HepG2 (cell line): ENCODE measurements at regions not wholly inside any gene's neighbourhood (a gene's known extent, or its start where the extent isn't known, plus 50 kb on each side); places are given as distances from the start of the nearest gene placed in this dataset.

Experiments used
- ATAC-seq: fragments of 200-7000 bp; cut with Tn5 transposase; 3 replicates; pipeline ENCODE4 v1.9.1; 2020; ENCODE audit warnings: mild to moderate bottlenecking, moderate library complexity
- BruUV-seq: library from RNA; stranded (reverse); fragments of 400-500 nt; replicated peaks from 2 replicates; lab custom pipeline; 2021; lab: Mats Ljungman, UMichigan
- CTCF ChIA-PET: fragments of 300-600 bp; formaldehyde crosslinking; extraction: SDS; loops from one replicate; lab custom pipeline; 2021; ENCODE audit warnings: low total read pairs, inconsistent platforms, low intra/inter-chr PET ratio; lab: Yijun Ruan, JAX
- POLR2A ChIA-PET: fragments of 350-600 bp; sonication (Branson Sonifier 250); formaldehyde crosslinking; loops from one replicate; lab custom pipeline; 2020; ENCODE audit warnings: antibody characterized with exemption, inconsistent platforms; lab: Yijun Ruan, JAX
- DNase-seq: peaks from one replicate; pipeline ENCODE4 v3.0.0-alpha.2; 2015; ENCODE audit warnings: low spot score
- FAIRE-seq: peaks from 3 replicates; lab custom pipeline; 2011; peaks lifted over from hg19 to GRCh38; lab: Jason Lieb, UNC
- H2AFZ ChIP-seq: one replicate; pipeline ENCODE4 v1.6.1; 2011; ENCODE audit warnings: low read length, inconsistent platforms
- H3K27ac ChIP-seq: fragments of 300-600 bp; 3 replicates; pipeline ENCODE4 v1.8.0; 2011; ENCODE audit warnings: mixed run types, mild to moderate bottlenecking, mixed read lengths, low read length, inconsistent platforms; ENCODE audit not compliant: insufficient read depth; ENCODE audit errors: extremely low read length
- H3K27me3 ChIP-seq, 2 experiments: fragments of 200-600 bp in 1 of 2; 2 replicates in 1 of 2; 3 replicates in 1 of 2; pipeline versions ENCODE4 v1.6.0 to v1.8.0; 2011; ENCODE audit warnings: low read length in 2 of 2, mild to moderate bottlenecking in 2 of 2, moderate library complexity in 2 of 2, inconsistent platforms in 1 of 2; ENCODE audit not compliant: insufficient read depth in 2 of 2, control insufficient read depth in 1 of 2
- H3K36me3 ChIP-seq, 2 experiments: fragments of 200-600 bp in 1 of 2; replicated peaks in 1 of 2; 2 replicates in 1 of 2; 3 replicates in 1 of 2; pipeline versions ENCODE4 v1.5.1 to v1.8.0; 2011; ENCODE audit warnings: low read length in 2 of 2, inconsistent platforms in 1 of 2; ENCODE audit not compliant: insufficient read depth in 2 of 2, control insufficient read depth in 1 of 2
- H3K4me1 ChIP-seq: 2 replicates; pipeline ENCODE4 v1.5.1; 2012; ENCODE audit warnings: low read length, inconsistent platforms; ENCODE audit not compliant: insufficient read depth
- H3K4me2 ChIP-seq: 2 replicates; pipeline ENCODE4 v1.6.0; 2011; ENCODE audit warnings: low read depth, low read length, inconsistent platforms
- H3K4me3 ChIP-seq, 3 experiments: fragments of 200-600 bp in 1 of 3; sonication (generic), shearing (Covaris generic) in 1 of 3; replicated peaks in 1 of 3; 2 replicates each; pipeline ENCODE4 v1.5.1; 2011 to 2016; ENCODE audit warnings: low read length in 3 of 3, inconsistent platforms in 2 of 3, low read depth in 2 of 3, mild to moderate bottlenecking in 2 of 3, control low read depth in 1 of 3, mixed read lengths in 1 of 3; ENCODE audit not compliant: insufficient read depth in 1 of 3
- H3K79me2 ChIP-seq: one replicate; pipeline ENCODE4 v1.6.1; 2011; ENCODE audit warnings: low read length, inconsistent platforms; ENCODE audit not compliant: insufficient read depth
- H3K9ac ChIP-seq: 2 replicates; pipeline ENCODE4 v1.6.0; 2011; ENCODE audit warnings: mild to moderate bottlenecking, low read depth, low read length, inconsistent platforms; ENCODE audit not compliant: insufficient read depth
- H3K9me3 ChIP-seq: 2 replicates; pipeline ENCODE4 v1.5.1; 2012; ENCODE audit warnings: mild to moderate bottlenecking, low read length
- H4K20me1 ChIP-seq: 2 replicates; pipeline ENCODE4 v1.6.0; 2011; ENCODE audit warnings: inconsistent platforms, mild to moderate bottlenecking, low read length, moderate library complexity; ENCODE audit not compliant: insufficient read depth
- CREB1 ChIP-seq, 2 experiments: fragments of 450-650 bp in 1 of 2; IDR thresholded peaks; 2 replicates each; pipeline ENCODE4 v1.6.1; 2016 to 2017; ENCODE audit warnings: control low read depth in 1 of 2, mild to moderate bottlenecking in 1 of 2, missing compliant biosample characterization in 1 of 2, missing genetic modification characterization in 1 of 2
- FOXP4 ChIP-seq: sonication (generic); formaldehyde crosslinking; IDR thresholded peaks from 2 replicates; pipeline ENCODE4 v1.4.0; 2020; ENCODE audit warnings: missing genetic modification reagents
- HIC2 ChIP-seq: sonication (generic); formaldehyde crosslinking; IDR thresholded peaks from 2 replicates; pipeline ENCODE4 v1.9.0; 2022; ENCODE audit warnings: low read depth, missing genetic modification reagents
- HOXA3 ChIP-seq: sonication (generic); formaldehyde crosslinking; IDR thresholded peaks from 2 replicates; pipeline ENCODE4 v1.5.0; 2020; ENCODE audit warnings: missing genetic modification reagents
- IKZF1 ChIP-seq: fragments of 450-650 bp; IDR thresholded peaks from 2 replicates; pipeline ENCODE4 v1.7.1; 2016
- KDM3A ChIP-seq: IDR thresholded peaks from 2 replicates; pipeline ENCODE4 v1.6.1; 2018; ENCODE audit warnings: low read depth, missing compliant biosample characterization
- MIER3 ChIP-seq: IDR thresholded peaks from 2 replicates; pipeline ENCODE4 v1.6.1; 2016; ENCODE audit warnings: missing compliant biosample characterization, borderline replicate concordance
- MIXL1 ChIP-seq: IDR thresholded peaks from 2 replicates; pipeline ENCODE4 v1.6.1; 2016
- MTA1 ChIP-seq: sonication (generic); formaldehyde crosslinking; IDR thresholded peaks from 2 replicates; pipeline ENCODE4 v1.4.0; 2020; ENCODE audit warnings: missing genetic modification reagents, mild to moderate bottlenecking, borderline replicate concordance
- RELA ChIP-seq: sonication (generic); formaldehyde crosslinking; IDR thresholded peaks from 2 replicates; pipeline ENCODE4 v1.4.0; 2020; ENCODE audit warnings: missing genetic modification reagents
- ZFP82 ChIP-seq: sonication (generic); formaldehyde crosslinking; IDR thresholded peaks from 2 replicates; pipeline ENCODE4 v1.5.1; 2020; ENCODE audit warnings: mild to moderate bottlenecking, missing genetic modification reagents, borderline replicate concordance
- ZNF367 ChIP-seq: sonication (generic); formaldehyde crosslinking; IDR thresholded peaks from 2 replicates; pipeline ENCODE4 v1.4.0; 2020; ENCODE audit warnings: missing genetic modification reagents, borderline replicate concordance
- WGBS: methylation state at CpG from one replicate; pipeline ENCODE4 v1.1.6; 2017; ENCODE audit warnings: low lambda C conversion rate; 5-methylcytosine and 5-hydroxymethylcytosine counted together
- in situ Hi-C: cut with HindIII; loops from 2 replicates; pipeline ENCODE4 v1.10.0; 2017; ENCODE audit warnings: low pct_unique_long_range_greater_than_20kb; ENCODE audit not compliant: extremely low pct_ligation_motif_present
- intact Hi-C: fragments of 100-400 bp; cut with micrococcal nuclease; formaldehyde crosslinking; loops from one replicate; pipeline ENCODE4 v1.10.0; 2022; ENCODE audit not compliant: unreplicated experiment

DNA sequence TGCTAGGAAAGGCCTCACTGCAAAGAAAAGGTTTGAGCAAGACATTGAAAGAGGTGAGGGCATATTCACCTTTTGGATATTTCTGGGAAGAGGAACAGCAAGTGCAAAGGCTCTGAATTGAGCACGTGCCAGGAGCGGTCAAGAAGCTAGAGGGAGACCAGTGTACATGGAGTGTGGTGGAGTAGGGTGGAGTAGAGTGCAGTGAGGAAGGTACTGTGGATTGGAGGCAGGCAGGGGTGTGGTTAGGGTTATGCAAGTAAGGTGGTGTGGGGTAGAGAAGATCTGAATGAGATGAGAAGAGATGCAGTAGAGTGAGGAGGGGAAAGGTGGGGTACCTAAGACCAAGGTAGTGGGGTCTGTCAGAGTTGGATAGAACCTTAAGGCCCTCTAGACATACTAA is 119.6 kb downstream of the OMA1 start:
- no peaks in the 10 kb centered on the region for H3K79me2 ChIP-seq
- H4K20me1 ChIP-seq, result no peaks in the 10 kb centered on the region
- no peaks in the 10 kb centered on the region for H3K36me3 ChIP-seq
- POLR2A ChIA-PET, result no interaction called here
- in situ Hi-C loops (no loop called here), intact Hi-C loops (no loop called here)
- FAIRE-seq (no peak), ATAC-seq (no peak), DNase-seq (no peak)
- no peak overlapping the region for H3K4me3 ChIP-seq
- 27% methylated on average over 2 of the region's 2 CpGs for WGBS
- H3K9me3 ChIP-seq, result no peaks in the 10 kb centered on the region
- no peaks in the 10 kb centered on the region for H3K4me1 ChIP-seq
- H3K9ac ChIP-seq, result no peak overlapping the region
- TF ChIP-seq IKZF1, result no peak
- TF ChIP-seq ZFP82 (CRISPR knock-in tag), result no peak
- TF ChIP-seq MIER3 (CRISPR knock-in tag), result no peak
- no peak for TF ChIP-seq HOXA3 (CRISPR knock-in tag)
- TF ChIP-seq FOXP4 (CRISPR knock-in tag), result no peak
- TF ChIP-seq CREB1 (IDR thresholded peaks at IDR 0.05), result no peak
- TF ChIP-seq CREB1 (CRISPR knock-in tag; IDR thresholded peaks at IDR 0.05), result no peak
- TF ChIP-seq MIXL1 (CRISPR knock-in tag), result no peak
- TF ChIP-seq RELA (CRISPR knock-in tag), result no peak
- no peak for TF ChIP-seq KDM3A
- no peak for TF ChIP-seq ZNF367 (CRISPR knock-in tag)
- no peak for TF ChIP-seq HIC2 (CRISPR knock-in tag)
- TF ChIP-seq MTA1 (CRISPR knock-in tag), result no peak
- CTCF ChIA-PET, result no interaction called here
- no peak overlapping the region for H3K4me2 ChIP-seq
- H3K27ac ChIP-seq, result no peak overlapping the region
- no peak overlapping the region for H2AFZ ChIP-seq
- no TSS peak for BruUV-seq
- no peaks in the 10 kb centered on the region; a peak in 1 of 5 replicates for H3K27me3 ChIP-seq
